ENCODE measurements at regions not wholly inside any gene's neighbourhood (a gene's known extent, or its start where the extent isn't known, plus 50 kb on each side); places are given as distances from the start of the nearest gene placed in this dataset.

- TF ChIP-seq YY1 (IDR thresholded peaks at IDR 0.05; ENCODE audit: low read depth, low read length) (no peak), BACH1 (IDR thresholded peaks at IDR 0.05; ENCODE audit: low read length) (no peak), SIX5 (IDR thresholded peaks at IDR 0.05; ENCODE audit: low read depth, low read length) (no peak), RXRA (IDR thresholded peaks at IDR 0.05; ENCODE audit: insufficient read depth, low read depth, low read length) (no peak), POLR2A (IDR thresholded peaks at IDR 0.05; ENCODE audit: control extremely low read depth in 1 of 2, low read depth in 2 of 2, low read length in 2 of 2) (no peak)
Measured at GRCh38 chr11:81421251-81421860, 1312.3 kb downstream of the FAM181B start.

Data from H1 (cell line).